ENCODE measurements at regions not wholly inside any gene's neighbourhood (a gene's known extent, or its start where the extent isn't known, plus 50 kb on each side); places are given as distances from the start of the nearest gene placed in this dataset.

DNA sequence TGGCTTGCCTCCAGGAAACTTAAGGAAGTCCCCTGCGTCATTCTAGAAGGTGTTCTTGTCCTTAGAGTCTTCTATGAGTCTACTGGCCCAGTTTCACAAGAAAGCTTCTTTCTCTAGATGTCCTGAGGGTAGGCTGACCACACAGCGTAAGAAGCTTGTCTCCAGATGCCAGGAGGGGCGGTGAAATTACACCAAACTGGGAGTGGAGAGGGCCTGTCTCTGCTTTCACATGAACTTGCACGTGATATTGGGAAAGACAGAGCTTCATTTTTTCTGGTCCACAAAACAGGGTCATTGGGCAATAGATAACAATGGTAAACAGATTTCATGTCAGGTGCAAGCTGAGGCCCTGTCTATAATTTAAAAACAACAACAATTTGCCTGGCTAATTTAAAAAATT, 85.7 kb upstream of the TBX3 start:
- Histone ChIP-seq H3K4me2 (ENCODE audit: unreplicated experiment) (no peak overlapping the region), H3K9ac (no peak overlapping the region), H4K20me1 (ENCODE audit: insufficient read depth) (no peaks in the 10 kb centered on the region), H3K9me2 (ENCODE audit: insufficient read depth) (no peaks in the 10 kb centered on the region), H3K79me2 (ENCODE audit: insufficient read depth) (no peaks in the 10 kb centered on the region), H2AFZ (no peak overlapping the region), H3F3A (ENCODE audit: insufficient read depth) (no peaks in the 10 kb centered on the region), H3K36me3 (ENCODE audit: low read depth) (no peaks in the 10 kb centered on the region), H3K27ac (no peak overlapping the region), H3K4me3 (no peak overlapping the region), H3K27me3 (replicated peaks; ENCODE audit: insufficient read depth) (no peaks in the 10 kb centered on the region), H3K9me3 (ENCODE audit: low read depth) (no peaks in the 10 kb centered on the region), H3K4me1 (ENCODE audit: insufficient read depth) (no peaks in the 10 kb centered on the region)
- no peak for DNase-seq
- WGBS, 2 experiments (ENCODE audit: low coverage in 1 of 2, low lambda C conversion rate in 2 of 2, missing lambda C conversion rate in 2 of 2), result 81 to 89% methylated on average over 4 of the region's 4 CpGs
- TF ChIP-seq EZH2 (IDR thresholded peaks at IDR 0.05; ENCODE audit: insufficient read depth, poor library complexity, severe bottlenecking), result no peak
- no peak for TF ChIP-seq EZH2phosphoT487 (IDR thresholded peaks at IDR 0.05; ENCODE audit: insufficient read depth, low read depth)
- in situ Hi-C loops (cut with MboI), result no loop called here

DNA sequence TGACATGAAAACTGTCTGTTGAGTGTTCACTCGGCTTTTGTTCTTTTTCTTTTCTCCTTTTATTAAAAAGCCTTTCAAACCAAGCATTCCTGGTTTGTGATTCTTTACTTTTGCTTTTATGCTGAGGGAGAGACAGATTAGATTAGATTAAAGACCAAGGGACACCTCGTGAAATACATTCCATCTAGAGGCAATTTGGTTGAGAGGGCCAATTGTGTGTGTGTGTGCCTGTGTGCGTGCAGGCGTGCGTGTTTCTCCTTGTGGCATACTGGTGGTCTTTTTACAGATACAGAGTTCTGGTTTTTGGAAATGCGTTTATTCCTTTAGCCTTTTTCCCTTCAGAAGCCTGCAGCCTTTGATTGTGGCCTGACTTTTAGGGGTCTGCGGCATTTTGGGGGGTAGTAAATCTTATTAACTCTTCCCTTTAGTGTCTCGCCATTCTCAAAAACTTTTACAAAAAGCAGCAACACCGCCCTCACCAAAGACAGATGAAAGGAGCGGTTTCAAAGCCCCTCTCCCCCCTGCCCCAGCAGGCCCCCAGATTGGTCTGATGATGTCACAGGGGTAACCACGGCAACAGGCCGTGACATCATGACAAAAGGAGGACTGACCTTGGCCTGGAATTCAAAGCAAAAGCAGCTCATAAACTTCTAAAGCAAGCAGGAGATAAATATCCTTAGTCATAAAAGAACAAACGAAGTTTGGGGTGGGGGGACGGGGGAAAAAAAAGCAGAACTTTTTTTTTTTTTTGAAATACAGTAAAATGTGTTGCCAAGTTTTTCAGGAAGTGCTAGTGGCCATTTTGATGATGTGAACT, 84.1 kb upstream of the TBX3 start:
- 79 to 82% methylated on average over 13 to 14 of the region's 14 CpGs for WGBS, 2 experiments (ENCODE audit: low coverage in 1 of 2, low lambda C conversion rate in 2 of 2, missing lambda C conversion rate in 2 of 2)
- Histone ChIP-seq H3K27me3 (replicated peaks; ENCODE audit: insufficient read depth) (no peaks in the 10 kb centered on the region), H3K9ac (no peak overlapping the region), H3K27ac (no peak overlapping the region), H3K36me3 (ENCODE audit: low read depth) (no peaks in the 10 kb centered on the region), H2AFZ (no peak overlapping the region), H3K9me2 (ENCODE audit: insufficient read depth) (no peaks in the 10 kb centered on the region), H3K9me3 (ENCODE audit: low read depth) (no peaks in the 10 kb centered on the region), H3F3A (ENCODE audit: insufficient read depth) (no peaks in the 10 kb centered on the region), H3K4me2 (ENCODE audit: unreplicated experiment) (no peak overlapping the region), H3K79me2 (ENCODE audit: insufficient read depth) (no peaks in the 10 kb centered on the region), H4K20me1 (ENCODE audit: insufficient read depth) (no peaks in the 10 kb centered on the region), H3K4me3 (no peak overlapping the region), H3K4me1 (ENCODE audit: insufficient read depth) (no peaks in the 10 kb centered on the region)
- in situ Hi-C loops (cut with MboI), result no loop called here
- DNase-seq, result no peak
- no peak for TF ChIP-seq EZH2phosphoT487 (IDR thresholded peaks at IDR 0.05; ENCODE audit: insufficient read depth, low read depth)

DNA sequence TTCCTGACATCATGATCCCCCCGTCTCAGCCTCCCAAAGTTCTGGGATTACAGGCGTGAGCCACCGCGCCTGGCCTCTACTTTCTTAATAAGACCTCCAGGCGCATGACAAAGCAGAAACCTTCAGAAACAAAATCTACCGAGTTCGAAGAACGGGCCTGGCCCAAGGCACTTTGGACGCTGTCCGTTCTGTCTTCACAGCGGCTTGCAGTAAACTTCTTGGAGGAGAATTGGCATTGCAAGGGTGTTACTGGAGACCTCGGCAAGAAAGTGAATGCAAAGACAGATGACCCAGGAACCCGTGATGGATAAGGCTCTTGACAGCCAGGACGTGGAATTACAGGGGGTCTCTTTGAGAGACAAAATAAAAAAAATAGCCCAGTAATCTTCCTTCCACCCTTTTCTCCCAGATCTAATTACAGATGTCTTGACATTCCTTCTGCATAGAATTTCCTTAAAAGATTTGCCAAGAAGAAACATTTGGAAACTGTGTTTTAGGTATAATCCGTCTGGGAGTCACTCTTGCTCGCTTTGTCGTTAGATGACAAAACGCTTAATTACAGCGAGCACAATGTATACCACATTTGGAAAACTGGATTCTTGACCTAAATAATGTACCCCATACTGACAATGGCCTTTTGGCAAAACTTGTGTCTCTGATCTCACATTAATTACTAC, 83.2 kb upstream of the TBX3 start:
- no peaks in the 10 kb centered on the region for H3K79me2 ChIP-seq (ENCODE audit: insufficient read depth)
- in situ Hi-C loops (cut with MboI), result no loop called here
- H2AFZ ChIP-seq, result no peak overlapping the region
- WGBS, 2 experiments (ENCODE audit: low coverage in 1 of 2, low lambda C conversion rate in 2 of 2, missing lambda C conversion rate in 2 of 2), result 75 to 77% methylated on average over 19 of the region's 19 CpGs
- H3K27ac ChIP-seq, result no peak overlapping the region
- no peak for TF ChIP-seq EZH2 (IDR thresholded peaks at IDR 0.05; ENCODE audit: insufficient read depth, poor library complexity, severe bottlenecking)
- TF ChIP-seq EZH2phosphoT487 (IDR thresholded peaks at IDR 0.05; ENCODE audit: insufficient read depth, low read depth), result no peak
- no peak overlapping the region for H3K4me2 ChIP-seq (ENCODE audit: unreplicated experiment)
- H3K9ac ChIP-seq, result no peak overlapping the region
- no peaks in the 10 kb centered on the region for H3F3A ChIP-seq (ENCODE audit: insufficient read depth)
- no peaks in the 10 kb centered on the region for H3K4me1 ChIP-seq (ENCODE audit: insufficient read depth)
- H3K27me3 ChIP-seq (replicated peaks; ENCODE audit: insufficient read depth), result no peaks in the 10 kb centered on the region
- H3K36me3 ChIP-seq (ENCODE audit: low read depth), result no peaks in the 10 kb centered on the region
- H3K9me2 ChIP-seq (ENCODE audit: insufficient read depth), result no peaks in the 10 kb centered on the region
- H3K9me3 ChIP-seq (ENCODE audit: low read depth), result no peaks in the 10 kb centered on the region
- no peak for DNase-seq
- H4K20me1 ChIP-seq (ENCODE audit: insufficient read depth), result no peaks in the 10 kb centered on the region
- no peak overlapping the region for H3K4me3 ChIP-seq

DNA sequence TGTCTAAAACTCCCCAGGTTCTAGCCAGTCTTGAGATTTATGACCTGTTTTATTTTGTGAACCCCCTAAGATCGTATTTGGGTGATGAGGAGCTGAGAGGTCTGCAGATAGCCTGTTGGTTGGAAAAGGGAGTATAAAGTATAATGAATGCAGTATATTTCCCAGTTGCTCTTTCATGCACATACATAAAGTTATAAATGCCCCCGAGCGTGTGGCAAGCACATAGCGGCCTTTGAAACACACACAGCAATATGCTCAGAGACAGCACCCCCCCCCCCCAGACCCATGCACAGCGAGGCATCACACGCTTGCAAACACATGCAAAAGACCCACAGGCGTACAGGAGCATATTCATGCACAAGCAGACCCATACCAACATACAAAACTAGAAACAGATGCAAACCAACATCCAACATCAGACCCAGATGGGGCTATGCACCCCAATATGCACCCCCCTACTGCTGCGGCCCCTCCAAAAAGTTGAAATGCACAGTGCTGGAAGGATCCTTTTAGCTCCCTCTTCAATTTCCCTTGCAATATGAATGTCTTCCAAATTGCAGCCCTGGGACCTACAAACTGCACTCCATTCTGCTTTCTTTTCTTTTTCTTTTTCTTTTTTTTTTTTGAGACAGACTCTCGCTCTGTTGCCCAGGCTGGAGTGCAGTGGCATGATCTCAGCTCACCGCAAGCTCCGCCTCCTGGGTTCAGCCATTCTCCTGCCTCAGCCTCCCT, 82.2 kb upstream of the TBX3 start:
- H3K79me2 ChIP-seq (ENCODE audit: insufficient read depth), result no peaks in the 10 kb centered on the region
- no peak overlapping the region for H3K4me3 ChIP-seq
- H3K4me1 ChIP-seq (ENCODE audit: insufficient read depth), result no peaks in the 10 kb centered on the region
- H3K36me3 ChIP-seq (ENCODE audit: low read depth), result no peaks in the 10 kb centered on the region
- no peaks in the 10 kb centered on the region for H4K20me1 ChIP-seq (ENCODE audit: insufficient read depth)
- H3K9ac ChIP-seq, result no peak overlapping the region
- no peak overlapping the region for H2AFZ ChIP-seq
- H3K4me2 ChIP-seq (ENCODE audit: unreplicated experiment), result no peak overlapping the region
- DNase-seq, result no peak
- no peaks in the 10 kb centered on the region for H3K9me2 ChIP-seq (ENCODE audit: insufficient read depth)
- H3F3A ChIP-seq (ENCODE audit: insufficient read depth), result no peaks in the 10 kb centered on the region
- no peak overlapping the region for H3K27ac ChIP-seq
- no peaks in the 10 kb centered on the region for H3K27me3 ChIP-seq (replicated peaks; ENCODE audit: insufficient read depth)
- 53 to 57% methylated on average over 10 to 11 of the region's 11 CpGs for WGBS, 2 experiments (ENCODE audit: low coverage in 1 of 2, low lambda C conversion rate in 2 of 2, missing lambda C conversion rate in 2 of 2)
- H3K9me3 ChIP-seq (ENCODE audit: low read depth), result no peaks in the 10 kb centered on the region
- in situ Hi-C loops (cut with MboI), result no loop called here
- TF ChIP-seq EZH2phosphoT487 (IDR thresholded peaks at IDR 0.05; ENCODE audit: insufficient read depth, low read depth), result no peak
- no peak for TF ChIP-seq EZH2 (IDR thresholded peaks at IDR 0.05; ENCODE audit: insufficient read depth, poor library complexity, severe bottlenecking)

Data from GM23248 (cell line).